ENCODE measurements at regions not wholly inside any gene's neighbourhood (a gene's known extent, or its start where the extent isn't known, plus 50 kb on each side); places are given as distances from the start of the nearest gene placed in this dataset.

GRCh38 chr2:104412384-104412783 is 441.5 kb upstream of the POU3F3 start:
- peak; percentile 34 to 41 for DNase-seq

- no peak for DNase-seq
Observed at GRCh38 chr2:104413890-104414289, 440.0 kb upstream of the POU3F3 start.

GRCh38 chr2:104415284-104415683 is 438.6 kb upstream of the POU3F3 start:
- no peak for DNase-seq

DNA sequence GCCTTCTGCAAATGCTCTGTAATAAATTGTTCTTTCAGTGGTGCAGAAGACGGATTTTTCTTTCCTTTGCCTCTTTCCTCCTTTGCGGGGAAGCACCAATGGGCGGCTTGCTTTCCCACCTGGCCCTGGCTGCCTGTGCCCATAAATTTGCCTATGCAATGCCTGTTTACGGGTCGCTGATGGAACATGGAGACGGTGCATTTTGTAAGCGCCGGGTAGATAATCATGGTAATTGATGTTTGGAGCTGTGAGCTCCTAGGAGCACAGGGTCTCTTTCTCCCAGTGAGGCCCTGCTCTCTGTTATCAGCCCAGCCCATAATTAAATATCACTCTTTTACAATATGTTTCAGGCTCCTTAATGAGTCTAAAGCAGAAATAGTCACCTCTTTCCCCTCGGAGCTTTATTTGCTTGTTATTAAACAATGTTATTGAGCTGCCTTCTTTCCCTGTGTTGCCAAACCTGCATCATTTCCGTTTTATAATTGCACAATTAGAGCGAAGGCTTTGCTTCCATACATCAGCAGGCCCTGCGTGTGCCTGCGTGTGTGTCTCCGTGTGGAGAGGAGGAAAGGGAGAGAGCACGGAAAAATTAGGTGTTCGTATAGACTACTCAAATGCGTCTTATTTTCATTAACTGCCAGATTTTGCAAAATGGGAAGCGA is 437.4 kb upstream of the POU3F3 start:
- no peak for DNase-seq

GRCh38 chr2:104420420-104420819 is 433.5 kb upstream of the POU3F3 start:
- DNase-seq, result no peak

GRCh38 chr2:104420953-104421352 is 433.0 kb upstream of the POU3F3 start:
- DNase-seq, result no peak

GRCh38 chr2:104425850-104426595 is 427.9 kb upstream of the POU3F3 start:
- no peak for DNase-seq

DNA sequence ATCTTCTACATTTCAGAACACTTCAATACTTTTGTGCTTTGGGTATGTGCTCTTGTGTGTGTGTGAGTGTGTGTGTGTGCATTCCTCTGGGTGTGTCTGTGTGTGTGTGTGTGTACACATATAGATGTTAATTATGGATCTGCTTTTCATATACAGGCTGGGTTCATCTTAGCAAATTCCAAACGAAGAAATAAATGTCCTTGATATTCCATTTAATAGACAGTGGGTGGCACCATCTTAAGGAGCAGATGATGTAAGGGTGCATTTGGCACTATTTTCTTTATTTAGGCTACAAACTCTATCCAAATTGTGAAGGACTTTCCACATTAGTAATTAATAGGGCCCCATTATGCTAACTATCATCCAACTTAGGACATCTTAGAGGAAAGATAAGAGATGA is 425.8 kb upstream of the POU3F3 start:
- no peak for DNase-seq

GRCh38 chr2:104429639-104430358 is 424.1 kb upstream of the POU3F3 start:
- no peak for DNase-seq

GRCh38 chr2:104430359-104430740 is 423.6 kb upstream of the POU3F3 start:
- no peak for DNase-seq

DNA sequence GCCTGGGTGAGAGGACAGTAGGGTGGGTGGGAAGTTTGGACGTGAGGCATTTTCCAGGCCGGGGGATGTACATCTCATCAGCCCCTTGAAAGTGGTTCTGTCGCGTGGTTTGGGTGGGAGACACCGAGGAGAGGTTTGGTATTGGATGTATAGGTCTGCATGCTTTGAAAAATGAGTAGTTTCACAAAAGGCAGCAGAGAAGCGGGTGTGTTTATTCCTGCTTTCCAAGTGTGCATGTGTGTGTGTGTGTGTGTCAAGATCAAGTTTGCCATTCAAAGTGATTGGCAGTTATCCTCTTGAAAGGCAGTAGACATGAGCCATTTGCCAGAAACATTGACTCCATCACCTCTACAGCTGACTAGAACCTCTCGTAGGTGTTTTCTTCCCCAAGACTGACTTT is 423.1 kb upstream of the POU3F3 start:
- DNase-seq, result no peak

DNA sequence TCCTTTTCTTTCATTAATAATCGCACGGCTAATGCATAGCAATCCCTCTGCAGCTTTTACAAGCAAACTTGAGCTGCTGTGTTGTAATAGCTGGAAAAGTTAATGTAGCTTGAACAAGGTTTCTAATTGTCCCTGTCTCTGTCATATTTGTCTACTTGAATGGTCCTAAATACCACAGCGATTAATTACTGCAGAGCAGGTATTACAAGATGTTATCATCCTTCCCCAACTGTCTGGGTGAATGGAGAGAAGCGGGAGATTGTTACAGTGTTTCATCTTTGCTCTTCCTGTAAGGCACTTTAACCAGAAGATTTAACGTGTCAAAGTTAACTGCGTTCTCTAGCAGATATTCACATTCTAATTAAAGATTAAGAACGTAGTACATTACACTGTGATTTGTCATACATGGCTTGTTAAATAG is 422.2 kb upstream of the POU3F3 start:
- DNase-seq, result no peak

DNA sequence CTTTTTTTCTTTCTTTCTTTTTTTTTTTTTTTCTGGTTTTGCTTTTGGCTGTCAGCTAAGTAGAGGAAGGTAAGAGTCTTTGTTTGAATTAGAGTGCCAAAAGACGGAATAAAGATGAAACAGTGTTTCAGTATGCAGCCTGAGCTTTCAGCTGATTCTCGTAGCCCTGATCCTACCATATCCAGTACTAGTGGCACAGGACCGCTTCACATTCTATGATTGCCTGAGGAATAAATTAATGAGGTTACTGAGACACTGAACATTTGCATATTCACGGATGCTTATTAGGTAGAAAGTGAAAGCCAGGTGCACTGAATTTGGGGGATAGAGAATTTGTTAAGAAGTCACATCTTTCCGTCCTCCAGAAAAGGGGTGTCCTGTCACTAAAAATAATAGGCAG is 421.5 kb upstream of the POU3F3 start:
- DNase-seq, result no peak

- DNase-seq, result no peak
Observed at GRCh38 chr2:104432991-104433390, 420.9 kb upstream of the POU3F3 start.

- no peak for DNase-seq
Observed at GRCh38 chr2:104433657-104434056, 420.3 kb upstream of the POU3F3 start.

- no peak for DNase-seq
Observed at GRCh38 chr2:104434318-104434792, 419.6 kb upstream of the POU3F3 start.

- DNase-seq, result no peak
Observed at GRCh38 chr2:104434966-104435365, 418.9 kb upstream of the POU3F3 start.

DNA sequence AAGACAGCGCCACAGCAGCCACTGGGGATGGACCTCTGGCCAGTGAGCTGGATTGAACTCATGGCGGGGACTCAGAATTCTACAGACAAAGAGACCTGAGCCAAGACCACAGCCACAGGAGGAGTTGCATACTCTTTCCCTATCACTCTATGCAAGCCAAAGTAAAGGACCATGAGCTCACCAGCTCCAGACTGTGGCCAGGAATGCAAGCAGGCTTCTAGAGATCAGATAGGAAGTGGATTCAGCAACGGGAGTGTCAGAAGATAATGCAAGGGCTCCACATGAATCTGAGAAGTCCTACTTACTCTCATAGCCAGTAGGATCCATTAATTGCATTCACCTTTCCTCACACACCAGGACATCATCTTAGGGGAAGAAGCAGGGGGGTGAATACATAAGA is 415.4 kb upstream of the POU3F3 start:
- no peak for DNase-seq

- peak; percentile 77 to 81 for DNase-seq
Observed at GRCh38 chr2:104443145-104443544, 410.8 kb upstream of the POU3F3 start.

DNA sequence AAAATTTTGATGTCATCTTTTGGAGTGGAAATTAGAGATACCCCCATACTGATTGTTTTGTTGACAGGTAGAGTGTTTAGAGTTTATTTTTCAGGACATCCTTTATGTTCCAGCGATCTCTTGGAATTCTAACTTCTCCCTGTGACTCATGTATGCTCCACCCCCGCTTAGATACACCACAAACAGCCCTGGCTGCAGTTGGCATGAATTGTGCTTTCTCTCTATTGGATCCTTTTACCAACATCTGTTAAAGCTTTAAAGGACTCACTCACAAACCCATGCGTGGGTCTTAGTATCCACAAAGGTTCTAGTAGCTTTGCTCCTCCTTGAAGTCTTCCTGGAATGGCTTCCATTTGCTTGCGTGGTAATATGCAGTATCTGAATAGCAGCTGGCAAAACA is 409.5 kb upstream of the POU3F3 start:
- no peak for DNase-seq

DNA sequence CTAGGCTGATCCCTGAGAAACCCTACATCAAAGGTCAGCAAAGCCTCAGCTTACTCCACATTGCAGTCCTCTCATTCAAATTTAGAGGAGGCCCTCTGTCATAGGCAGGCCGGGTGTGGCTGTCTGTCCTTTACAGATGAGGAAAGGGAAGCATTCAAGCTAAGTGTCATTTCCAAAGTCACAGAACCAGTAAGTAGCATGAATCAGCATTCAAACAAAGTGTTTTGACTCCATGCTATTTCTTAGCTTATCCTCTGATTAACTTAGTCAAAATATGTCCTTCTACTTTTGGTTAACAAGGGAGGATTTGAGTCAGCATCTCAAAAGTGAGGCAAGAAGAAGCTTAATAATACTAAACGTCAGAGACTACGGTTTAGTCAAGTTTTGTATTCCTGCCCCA is 409.0 kb upstream of the POU3F3 start:
- DNase-seq, result peak in 1 of 2 donors; percentile 30

- no peak for DNase-seq
Observed at GRCh38 chr2:104447831-104448434, 406.0 kb upstream of the POU3F3 start.

All from inflammatory macrophage (primary cell).